ENCODE measurements at regions not wholly inside any gene's neighbourhood (a gene's known extent, or its start where the extent isn't known, plus 50 kb on each side); places are given as distances from the start of the nearest gene placed in this dataset.

DNA sequence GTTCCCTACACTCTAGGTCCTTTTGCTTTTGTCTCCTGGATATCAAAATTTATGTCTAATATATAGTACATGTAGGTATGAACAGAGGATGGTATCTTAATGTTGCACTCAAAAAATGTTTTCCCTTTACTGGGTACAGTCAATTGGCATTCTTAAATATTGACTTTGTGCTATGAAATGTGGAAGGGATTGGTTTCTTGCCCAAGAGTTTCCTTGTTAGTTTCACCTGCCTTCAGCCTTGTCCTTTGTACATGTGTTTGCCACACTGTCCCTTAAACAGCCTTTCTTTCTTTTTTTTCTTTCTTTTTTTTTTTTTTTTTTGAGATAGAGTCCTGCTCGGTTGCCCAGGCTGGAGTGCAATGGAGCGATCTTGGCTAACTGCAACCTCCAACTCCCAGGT lies 287.1 kb downstream of the SQOR start:
- TF ChIP-seq, protein P1, sequence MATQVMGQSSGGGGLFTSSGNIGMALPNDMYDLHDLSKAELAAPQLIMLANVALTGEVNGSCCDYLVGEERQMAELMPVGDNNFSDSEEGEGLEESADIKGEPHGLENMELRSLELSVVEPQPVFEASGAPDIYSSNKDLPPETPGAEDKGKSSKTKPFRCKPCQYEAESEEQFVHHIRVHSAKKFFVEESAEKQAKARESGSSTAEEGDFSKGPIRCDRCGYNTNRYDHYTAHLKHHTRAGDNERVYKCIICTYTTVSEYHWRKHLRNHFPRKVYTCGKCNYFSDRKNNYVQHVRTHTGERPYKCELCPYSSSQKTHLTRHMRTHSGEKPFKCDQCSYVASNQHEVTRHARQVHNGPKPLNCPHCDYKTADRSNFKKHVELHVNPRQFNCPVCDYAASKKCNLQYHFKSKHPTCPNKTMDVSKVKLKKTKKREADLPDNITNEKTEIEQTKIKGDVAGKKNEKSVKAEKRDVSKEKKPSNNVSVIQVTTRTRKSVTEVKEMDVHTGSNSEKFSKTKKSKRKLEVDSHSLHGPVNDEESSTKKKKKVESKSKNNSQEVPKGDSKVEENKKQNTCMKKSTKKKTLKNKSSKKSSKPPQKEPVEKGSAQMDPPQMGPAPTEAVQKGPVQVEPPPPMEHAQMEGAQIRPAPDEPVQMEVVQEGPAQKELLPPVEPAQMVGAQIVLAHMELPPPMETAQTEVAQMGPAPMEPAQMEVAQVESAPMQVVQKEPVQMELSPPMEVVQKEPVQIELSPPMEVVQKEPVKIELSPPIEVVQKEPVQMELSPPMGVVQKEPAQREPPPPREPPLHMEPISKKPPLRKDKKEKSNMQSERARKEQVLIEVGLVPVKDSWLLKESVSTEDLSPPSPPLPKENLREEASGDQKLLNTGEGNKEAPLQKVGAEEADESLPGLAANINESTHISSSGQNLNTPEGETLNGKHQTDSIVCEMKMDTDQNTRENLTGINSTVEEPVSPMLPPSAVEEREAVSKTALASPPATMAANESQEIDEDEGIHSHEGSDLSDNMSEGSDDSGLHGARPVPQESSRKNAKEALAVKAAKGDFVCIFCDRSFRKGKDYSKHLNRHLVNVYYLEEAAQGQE (IDR thresholded peaks at IDR 0.05; ENCODE audit: insufficient read depth in 1 of 2, low read depth in 2 of 2, low read length in 2 of 2) = no peak
- TF ChIP-seq POLR2AphosphoS5 (IDR thresholded peaks at IDR 0.05; ENCODE audit: low read depth, low read length) (no peak), TAF1 (IDR thresholded peaks at IDR 0.05; ENCODE audit: borderline replicate concordance, insufficient read depth, low read length) (no peak)
